ENCODE measurements at regions not wholly inside any gene's neighbourhood (a gene's known extent, or its start where the extent isn't known, plus 50 kb on each side); places are given as distances from the start of the nearest gene placed in this dataset.

DNA sequence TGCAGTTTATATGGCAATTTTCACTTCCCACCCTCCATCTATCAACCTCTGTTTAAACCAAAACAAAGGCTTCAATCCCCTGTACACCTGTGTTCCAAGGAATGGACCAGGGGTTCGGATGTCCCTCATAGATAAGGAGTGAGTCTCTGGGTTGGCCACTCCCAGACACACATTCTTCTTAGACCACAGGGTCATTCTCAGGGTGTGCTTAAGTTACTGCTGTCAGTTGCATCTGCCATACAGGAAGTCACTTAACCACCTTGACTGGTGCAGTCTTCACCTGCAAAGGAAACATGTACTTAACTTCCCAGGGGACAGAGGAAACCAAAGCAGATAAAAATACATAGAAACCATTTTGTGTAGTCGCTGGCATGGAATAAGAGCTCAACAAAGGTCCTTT, 151.0 kb upstream of the NDUFV2 start:
- no peak for TF ChIP-seq CTCF (IDR thresholded peaks at IDR 0.05)
- TF ChIP-seq POLR2A (IDR thresholded peaks at IDR 0.05), result no peak

Measured in thyroid gland (tissue), 4 donors.